GM12891 (cell line): ENCODE measurements at regions not wholly inside any gene's neighbourhood (a gene's known extent, or its start where the extent isn't known, plus 50 kb on each side); places are given as distances from the start of the nearest gene placed in this dataset.

Experiments used
- DNase-seq: peaks from one replicate; pipeline ENCODE4 v3.0.0; 2011; ENCODE audit warnings: low spot score; ENCODE audit not compliant: insufficient read length
- FAIRE-seq: peaks from 2 replicates; lab custom pipeline; 2011; peaks lifted over from hg19 to GRCh38; lab: Jason Lieb, UNC
- PAX5 ChIP-seq: IDR thresholded peaks from 2 replicates; pipeline ENCODE4 v1.6.1; 2011; ENCODE audit warnings: low read length, moderate library complexity, mild to moderate bottlenecking; ENCODE audit not compliant: insufficient read depth, severe bottlenecking
- POLR2A ChIP-seq: IDR thresholded peaks from 2 replicates; pipeline ENCODE4 v1.6.1; 2011; ENCODE audit warnings: low read depth, low read length, control low read depth
- POLR2AphosphoS5 ChIP-seq: IDR thresholded peaks from 2 replicates; pipeline ENCODE4 v1.6.1; 2011; ENCODE audit warnings: low read depth, low read length, control low read depth
- POU2F2 ChIP-seq: IDR thresholded peaks from 2 replicates; pipeline ENCODE4 v1.6.1; 2011; ENCODE audit warnings: low read depth, mild to moderate bottlenecking, control low read depth, low read length, moderate library complexity
- SPI1 ChIP-seq: IDR thresholded peaks from 2 replicates; pipeline ENCODE4 v1.6.1; 2011; ENCODE audit warnings: low read depth, low read length, control low read depth
- TAF1 ChIP-seq: IDR thresholded peaks from 2 replicates; pipeline ENCODE4 v1.6.1; 2011; ENCODE audit warnings: low read depth, low read length, control low read depth

DNA sequence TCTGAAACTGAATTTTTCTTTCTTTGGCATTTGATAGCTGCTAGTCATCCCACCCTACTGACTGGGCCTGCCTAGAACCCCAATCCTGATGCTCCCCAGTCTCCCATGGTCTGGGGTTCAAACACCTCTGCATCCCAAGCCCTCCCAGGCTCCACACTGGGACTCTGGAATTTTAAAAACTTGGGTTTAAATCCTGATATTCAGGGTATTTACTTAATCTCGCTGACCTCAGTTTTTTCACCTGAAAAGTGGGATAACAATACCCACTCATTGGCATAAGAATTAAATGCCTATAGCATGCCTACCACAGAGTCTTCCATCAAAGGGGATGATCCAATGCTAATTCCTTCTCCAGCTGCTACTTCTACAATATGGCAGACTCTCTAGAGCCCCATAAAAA lies 264.4 kb downstream of the NPIPA8 start:
- TF ChIP-seq POU2F2 (no peak), PAX5 (no peak), SPI1 (no peak), POLR2A (no peak), POLR2AphosphoS5 (no peak), TAF1 (no peak)
- DNase-seq (no peak), FAIRE-seq (no peak)

DNA sequence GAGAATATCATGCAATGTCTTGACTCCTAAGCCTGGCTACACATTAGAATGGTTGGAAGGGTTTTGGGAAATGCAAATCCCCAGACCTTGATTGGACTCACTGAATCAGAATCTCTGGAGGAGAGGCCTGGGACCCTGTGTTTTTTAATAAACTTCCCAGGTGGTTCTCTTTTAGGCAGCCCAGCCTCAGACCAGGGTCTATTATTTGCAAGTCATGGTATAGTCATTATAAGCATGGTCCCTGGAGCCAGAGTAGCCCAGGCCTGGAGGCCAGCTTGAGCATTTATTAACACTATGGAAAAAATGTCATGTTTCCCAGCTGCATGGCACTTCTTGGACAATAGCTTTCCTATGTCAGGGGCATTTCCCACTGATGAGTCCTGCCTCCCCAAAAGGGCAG lies 266.9 kb downstream of the NPIPA8 start:
- TF ChIP-seq POLR2A (no peak), POU2F2 (no peak), TAF1 (no peak), PAX5 (no peak), POLR2AphosphoS5 (no peak), SPI1 (no peak)
- DNase-seq (no peak), FAIRE-seq (no peak)

DNA sequence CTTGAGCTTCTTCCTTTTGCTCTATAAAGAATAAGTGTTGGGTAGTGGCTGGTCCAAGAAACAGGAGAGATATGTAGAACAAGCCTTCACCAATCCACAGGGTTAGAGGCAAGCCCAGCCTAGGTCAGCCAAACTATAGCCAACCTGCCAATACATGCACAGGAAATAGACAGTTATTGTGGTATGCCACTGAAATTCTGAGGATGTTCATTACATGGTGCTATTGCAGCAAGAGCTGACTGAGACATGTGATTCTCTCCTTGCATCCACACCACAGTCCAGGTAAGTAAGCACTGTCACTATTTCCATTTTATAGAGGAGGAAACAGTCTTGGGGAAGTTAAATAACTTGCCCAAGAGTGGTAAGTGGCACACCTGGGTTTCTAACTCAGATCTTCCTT lies 268.1 kb downstream of the NPIPA8 start:
- DNase-seq (no peak), FAIRE-seq (no peak)
- no peak for TF ChIP-seq SPI1
- TF ChIP-seq POLR2A, result no peak
- TF ChIP-seq TAF1, result no peak
- no peak for TF ChIP-seq POLR2AphosphoS5
- no peak for TF ChIP-seq PAX5
- no peak for TF ChIP-seq POU2F2

DNA sequence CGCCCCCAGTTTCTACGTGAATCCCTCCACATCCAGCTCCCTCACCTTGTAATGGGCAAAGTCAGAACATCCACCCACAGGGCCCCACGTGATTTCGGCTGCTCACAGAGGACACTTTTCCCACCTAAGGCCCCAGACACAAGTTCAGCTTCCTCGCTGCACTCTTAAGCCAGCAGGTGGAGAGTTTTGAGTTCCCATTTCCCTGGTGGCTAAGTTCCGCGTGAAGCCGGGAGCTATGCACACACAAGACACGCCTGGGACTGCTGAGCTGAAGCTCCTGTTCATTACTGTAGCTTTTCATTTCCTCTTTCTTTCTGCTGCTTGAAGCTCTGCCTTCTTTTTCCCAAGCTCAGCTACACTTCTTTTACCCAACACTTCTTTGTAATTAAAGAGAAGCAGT lies 273.8 kb downstream of the NPIPA8 start:
- DNase-seq (no peak), FAIRE-seq (no peak)
- no peak for TF ChIP-seq POLR2AphosphoS5

DNA sequence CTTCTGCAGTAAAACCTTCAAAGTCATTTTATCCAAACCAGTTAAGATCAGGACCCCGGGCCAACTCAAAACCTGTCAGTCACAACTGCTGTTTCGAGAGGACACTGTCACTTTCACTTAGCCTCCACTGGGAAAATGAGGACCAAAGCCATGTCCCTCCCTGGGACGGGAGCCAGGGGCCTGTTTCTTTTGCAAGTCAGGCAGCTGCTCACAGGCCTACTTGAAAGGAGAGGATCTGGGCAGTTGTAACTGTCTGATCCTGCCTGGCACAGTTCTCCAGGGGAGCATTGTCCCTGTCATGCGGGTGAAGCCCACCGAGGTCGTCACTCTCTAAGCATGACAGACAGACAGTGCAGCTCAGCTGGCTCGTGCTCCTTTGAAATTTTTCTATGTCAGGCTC lies 276.2 kb downstream of the NPIPA8 start:
- DNase-seq (no peak), FAIRE-seq (no peak)
- TF ChIP-seq SPI1, result no peak
- no peak for TF ChIP-seq POLR2AphosphoS5
- no peak for TF ChIP-seq POU2F2
- TF ChIP-seq POLR2A, result no peak
- TF ChIP-seq PAX5, result no peak
- no peak for TF ChIP-seq TAF1

DNA sequence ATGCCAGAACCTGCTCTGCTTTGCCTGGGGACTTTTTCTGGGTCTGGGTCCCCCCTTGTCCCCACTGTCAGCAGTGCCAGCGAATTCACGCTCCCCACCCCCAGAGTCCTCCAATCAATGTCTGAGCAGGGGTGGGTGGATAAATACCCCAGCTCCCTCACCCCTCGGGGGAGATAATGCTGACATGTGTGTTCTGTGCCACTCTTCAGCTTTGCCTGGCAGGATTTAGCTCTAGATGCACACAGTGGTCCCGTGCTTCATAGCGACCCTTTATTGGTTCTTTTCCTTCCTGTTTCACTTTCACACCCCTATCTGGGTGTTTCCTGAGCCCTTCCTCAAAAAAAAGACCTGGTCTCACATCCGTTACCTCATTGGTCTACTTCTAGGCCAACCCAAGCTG lies 277.0 kb downstream of the NPIPA8 start:
- no peak for TF ChIP-seq POLR2AphosphoS5
- no peak for TF ChIP-seq PAX5
- no peak for TF ChIP-seq TAF1
- TF ChIP-seq SPI1, result no peak
- TF ChIP-seq POU2F2, result no peak
- no peak for TF ChIP-seq POLR2A
- no peak for DNase-seq
- FAIRE-seq, result no peak

DNA sequence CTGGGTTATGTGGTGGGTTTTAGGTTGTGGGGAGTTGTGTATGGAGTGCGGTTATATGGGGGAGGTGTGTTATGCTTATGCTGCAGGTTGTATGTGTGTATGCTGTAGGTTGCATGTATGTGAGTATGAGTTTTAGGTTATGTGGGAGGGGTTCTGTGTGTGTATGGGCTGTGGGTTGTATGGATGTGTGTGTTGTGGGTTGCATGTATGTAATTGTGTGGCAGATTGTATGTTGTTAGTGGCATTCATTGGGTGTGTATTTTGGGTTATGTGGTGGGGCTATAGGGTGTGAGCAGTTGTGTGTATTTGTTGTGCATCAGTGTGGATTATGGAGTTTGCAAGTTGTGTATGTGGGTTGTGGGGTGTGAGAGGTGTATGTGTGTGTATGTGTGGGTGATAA lies 277.4 kb downstream of the NPIPA8 start:
- FAIRE-seq, result no peak

DNA sequence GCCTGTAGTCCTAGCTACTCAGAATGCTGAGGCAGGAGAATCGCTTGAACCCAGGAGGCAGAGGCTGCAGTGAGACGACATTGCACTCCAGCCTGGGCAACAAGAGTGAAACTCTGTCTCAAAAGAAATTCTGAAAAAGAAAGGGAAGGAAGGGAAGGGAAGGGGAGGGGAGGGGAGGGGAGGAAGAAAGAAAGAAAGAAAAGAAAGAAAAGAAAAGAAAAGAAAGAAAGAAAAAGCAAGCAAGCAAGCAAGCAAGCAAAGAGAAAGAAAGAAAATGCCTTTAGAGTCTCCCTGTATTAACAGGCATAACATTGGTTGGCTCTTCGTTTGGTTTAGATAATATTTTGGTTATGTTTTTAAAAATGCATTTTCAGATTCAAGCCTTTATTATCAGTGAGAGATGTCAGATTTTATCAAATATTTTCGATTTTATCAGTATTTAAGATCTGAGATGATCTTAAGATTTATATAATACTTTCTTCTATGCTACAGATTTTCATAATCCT lies 281.1 kb downstream of the NPIPA8 start:
- no peak for FAIRE-seq

More for the DNA sequence above, 277.4 kb downstream of the NPIPA8 start:
- no peak for TF ChIP-seq TAF1
- no peak for TF ChIP-seq POLR2AphosphoS5
- TF ChIP-seq SPI1, result no peak
- no peak for TF ChIP-seq PAX5
- no peak for TF ChIP-seq POLR2A
- TF ChIP-seq POU2F2, result no peak
- no peak for DNase-seq

DNA sequence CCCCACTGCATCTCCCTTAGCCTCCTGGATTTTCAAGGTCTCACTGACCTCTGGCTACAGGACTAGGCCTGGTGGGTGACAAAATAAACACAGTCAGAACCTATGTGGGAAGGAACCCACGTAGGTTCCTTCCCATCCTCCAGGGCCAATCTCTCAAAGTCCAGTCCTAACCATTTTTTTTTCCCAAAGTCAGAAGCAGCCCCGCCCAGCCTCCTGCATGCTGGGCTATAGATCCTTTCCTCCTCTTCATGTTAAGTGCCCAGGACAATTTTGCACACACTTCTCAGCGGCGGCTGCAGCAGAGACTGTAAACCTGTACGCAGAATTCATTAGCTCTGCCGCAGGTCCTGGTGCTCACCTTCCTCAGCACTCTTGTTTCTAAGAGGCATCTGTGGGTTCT lies 285.8 kb downstream of the NPIPA8 start:
- no peak for FAIRE-seq
- TF ChIP-seq PAX5 (no peak), POU2F2 (no peak), SPI1 (no peak), POLR2AphosphoS5 (no peak), TAF1 (no peak), POLR2A (no peak)
- no peak for DNase-seq

More for the DNA sequence above, 281.1 kb downstream of the NPIPA8 start:
- no peak for DNase-seq
- TF ChIP-seq POU2F2 (no peak), PAX5 (no peak), SPI1 (no peak), TAF1 (no peak), POLR2A (no peak), POLR2AphosphoS5 (no peak)

DNA sequence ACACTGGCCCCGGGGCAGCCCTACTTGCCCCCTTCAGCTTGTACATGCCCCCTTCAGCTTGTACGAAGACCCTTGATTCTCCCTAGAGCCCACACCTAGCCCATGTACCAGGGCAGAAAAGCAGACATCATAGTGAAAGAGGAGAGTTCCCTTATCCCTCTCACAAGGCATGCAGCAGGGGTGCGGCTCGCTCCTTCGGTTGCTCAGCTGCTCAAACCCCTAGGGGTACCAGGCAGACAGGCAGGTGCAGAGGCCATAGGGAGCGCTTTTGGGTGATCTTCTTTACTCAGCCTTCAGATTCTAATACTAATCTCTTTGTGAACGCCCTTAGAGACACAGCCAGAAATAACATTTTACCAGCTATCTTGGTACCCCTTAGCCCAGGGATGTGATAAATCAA lies 286.3 kb downstream of the NPIPA8 start:
- no peak for DNase-seq
- no peak for FAIRE-seq
- no peak for TF ChIP-seq TAF1
- no peak for TF ChIP-seq PAX5
- TF ChIP-seq SPI1, result no peak
- TF ChIP-seq POU2F2, result no peak
- no peak for TF ChIP-seq POLR2AphosphoS5
- TF ChIP-seq POLR2A, result no peak

DNA sequence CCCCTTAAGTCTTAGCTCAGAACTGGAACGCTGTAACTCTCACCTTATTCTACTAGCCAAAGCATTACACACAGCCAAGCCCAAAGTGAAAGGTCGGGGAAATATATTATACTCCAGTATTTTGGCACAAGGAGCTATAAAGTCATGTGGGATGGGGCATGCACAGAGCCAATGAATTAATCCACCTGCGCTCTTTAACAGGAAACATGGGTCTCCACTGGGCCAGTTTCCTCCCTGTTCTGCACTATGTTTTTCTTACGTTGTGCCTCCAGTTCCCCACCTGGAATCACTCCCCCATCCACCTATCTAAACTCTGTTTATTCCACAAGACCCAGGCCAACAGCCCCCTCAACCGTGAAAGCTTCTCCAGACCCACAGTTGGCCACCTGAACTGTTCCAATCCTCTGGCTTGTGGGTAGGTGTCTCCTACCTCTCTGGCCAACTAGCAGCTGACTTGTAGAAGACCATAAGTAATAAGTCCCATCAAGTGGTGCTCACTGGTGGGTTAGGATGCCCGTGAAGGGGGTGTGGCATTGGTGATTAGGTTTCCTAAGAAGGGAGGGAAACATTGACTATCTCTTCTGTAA lies 286.9 kb downstream of the NPIPA8 start:
- TF ChIP-seq POLR2AphosphoS5 (no peak), TAF1 (no peak), POLR2A (no peak), PAX5 (no peak), SPI1 (no peak), POU2F2 (no peak)
- FAIRE-seq, result no peak
- no peak for DNase-seq
